ENCODE measurements at regions not wholly inside any gene's neighbourhood (a gene's known extent, or its start where the extent isn't known, plus 50 kb on each side); places are given as distances from the start of the nearest gene placed in this dataset.

GRCh38 chr18:54716586-54716985 lies 111.7 kb upstream of the RAB27B start:
- Histone ChIP-seq H3K9me3 (ENCODE audit: control insufficient read depth in 1 of 2, insufficient read depth in 1 of 2, low read depth in 1 of 2, low read length in 2 of 2) (no peaks in the 10 kb centered on the region), H3K36me3 (ENCODE audit: control insufficient read depth in 1 of 2, insufficient read depth in 2 of 2, low read length in 2 of 2) (no peaks in the 10 kb centered on the region), H3K79me2 (ENCODE audit: insufficient read depth, low read length) (no peaks in the 10 kb centered on the region), H2AFZ (ENCODE audit: low read depth, low read length, poor library complexity, severe bottlenecking) (no peak overlapping the region), H3K4me3 (replicated peaks in 1 of 2; ENCODE audit: low read depth in 1 of 2, low read length in 2 of 2) (no peak overlapping the region), H3K4me1 (ENCODE audit: control insufficient read depth in 1 of 2, insufficient read depth in 2 of 2, low read length in 2 of 2) (peaks cover 0 to 4% of the 10 kb centered on the region in 2 experiments; a peak in 1 of 4 replicates), H3K9ac (ENCODE audit: low read length) (no peak overlapping the region), H3K27ac (ENCODE audit: low read depth, low read length) (no peak overlapping the region), H3K27me3 (ENCODE audit: insufficient read depth, low read length) (no peaks in the 10 kb centered on the region), H4K20me1 (ENCODE audit: insufficient read depth) (no peaks in the 10 kb centered on the region), H3K4me2 (ENCODE audit: low read length) (no peak overlapping the region), H3K9me2 (ENCODE audit: insufficient read depth) (no peaks in the 10 kb centered on the region)
- ChIA-PET POLR2A (no interaction called here), RAD21 (ENCODE audit: low non-redundant PET in 1 of 2, low total read pairs in 2 of 2, uncharacterized antibody in 2 of 2, unreplicated experiment in 2 of 2) (interaction anchor here in 1 of 2 experiments (0.6 kb wide), 1 partner anchor 39 kb away, joined by 3 read pairs; no protein-coding TSS in a partner anchor), CTCF (no interaction called here)
- TF ChIP-seq ATF3 (IDR thresholded peaks at IDR 0.05) (no peak), EGR1 (IDR thresholded peaks at IDR 0.05; ENCODE audit: low read depth) (no peak), POLR2A (IDR thresholded peaks at IDR 0.05; ENCODE audit: borderline replicate concordance, extremely low read depth, insufficient read depth, insufficient read length) (no peak), TCF7L2 (IDR thresholded peaks at IDR 0.05; ENCODE audit: borderline replicate concordance, extremely low read depth, insufficient read depth, insufficient read length) (no peak), ELF1 (IDR thresholded peaks at IDR 0.05; ENCODE audit: borderline replicate concordance, low read depth) (no peak), EZH2 (IDR thresholded peaks at IDR 0.05) (no peak), EZH2phosphoT487 (IDR thresholded peaks at IDR 0.05; ENCODE audit: borderline replicate concordance) (no peak), ZFX (IDR thresholded peaks at IDR 0.05) (no peak), YY1 (IDR thresholded peaks at IDR 0.05; ENCODE audit: extremely low read depth, insufficient replicate concordance, low read depth, low read length) (no peak), POLR2AphosphoS5 (IDR thresholded peaks at IDR 0.05; ENCODE audit: low read depth, low read length) (no peak), SP1 (IDR thresholded peaks at IDR 0.05; ENCODE audit: low read depth) (no peak), SIN3A (IDR thresholded peaks at IDR 0.05; ENCODE audit: low read depth) (no peak), CEBPB (IDR thresholded peaks at IDR 0.05; ENCODE audit: low read depth) (no peak), FOSL1 (IDR thresholded peaks at IDR 0.05; ENCODE audit: low read depth) (no peak), SRF (IDR thresholded peaks at IDR 0.05; ENCODE audit: low read depth) (no peak), ZBTB33 (IDR thresholded peaks at IDR 0.05; ENCODE audit: extremely low read depth, insufficient replicate concordance, low read length) (no peak)
- no TSS peak for BruUV-seq (replicated peaks)
- DNase-seq (ENCODE audit: low read depth, low spot score) (no peak), ATAC-seq (no peak)
- intact Hi-C loops (cut with micrococcal nuclease), result no loop called here

Measured in HCT116 (cell line).